ENCODE measurements at regions not wholly inside any gene's neighbourhood (a gene's known extent, or its start where the extent isn't known, plus 50 kb on each side); places are given as distances from the start of the nearest gene placed in this dataset.

GRCh38 chr6:87995461-87995860, 52.2 kb upstream of the SPACA1 start:
- no peak for DNase-seq (ENCODE audit: low read depth)

- no peak for DNase-seq (ENCODE audit: low read depth)
Observed at GRCh38 chr6:87993356-87993755, 54.3 kb upstream of the SPACA1 start.

- no peak for DNase-seq (ENCODE audit: low read depth)
Observed at GRCh38 chr6:87990871-87991270, 56.8 kb upstream of the SPACA1 start.

GRCh38 chr6:87982134-87982533, 65.5 kb upstream of the SPACA1 start:
- no peak for DNase-seq (ENCODE audit: low read depth)

GRCh38 chr6:87979737-87980136, 67.9 kb upstream of the SPACA1 start:
- DNase-seq (ENCODE audit: low read depth): no peak

- no peak for DNase-seq (ENCODE audit: low read depth)
Observed at GRCh38 chr6:87976616-87977015, 71.0 kb upstream of the SPACA1 start.

- no peak for DNase-seq (ENCODE audit: low read depth)
Observed at GRCh38 chr6:87975561-87975960, 72.1 kb upstream of the SPACA1 start.

- no peak for DNase-seq (ENCODE audit: low read depth)
Observed at GRCh38 chr6:87972279-87972678, 75.4 kb upstream of the SPACA1 start.

GRCh38 chr6:87971605-87972262, 75.9 kb upstream of the SPACA1 start:
- no peak for DNase-seq (ENCODE audit: low read depth)

- peak; percentile 13 for DNase-seq (ENCODE audit: low read depth)
Observed at GRCh38 chr6:87968435-87969278, 79.0 kb upstream of the SPACA1 start.

GRCh38 chr6:87965806-87966205, 81.8 kb upstream of the SPACA1 start:
- no peak for DNase-seq (ENCODE audit: low read depth)

- no peak for DNase-seq (ENCODE audit: low read depth)
Observed at GRCh38 chr6:87959083-87959482, 88.6 kb upstream of the SPACA1 start.

GRCh38 chr6:87951751-87952150, 95.9 kb upstream of the SPACA1 start:
- no peak for DNase-seq (ENCODE audit: low read depth)

- no peak for DNase-seq (ENCODE audit: low read depth)
Observed at GRCh38 chr6:87950614-87951013, 97.0 kb upstream of the SPACA1 start.

- DNase-seq (ENCODE audit: low read depth): no peak
Observed at GRCh38 chr6:87949194-87949593, 98.4 kb upstream of the SPACA1 start.

GRCh38 chr6:87946669-87947068, 101.0 kb upstream of the SPACA1 start:
- no peak for DNase-seq (ENCODE audit: low read depth)

- DNase-seq (ENCODE audit: low read depth): no peak
Observed at GRCh38 chr6:87945966-87946365, 101.7 kb upstream of the SPACA1 start.

GRCh38 chr6:87945181-87945580, 102.5 kb upstream of the SPACA1 start:
- DNase-seq (ENCODE audit: low read depth): no peak

- DNase-seq (ENCODE audit: low read depth): peak; percentile 69
Observed at GRCh38 chr6:87944541-87944954, 103.1 kb upstream of the SPACA1 start.

GRCh38 chr6:87943191-87943590, 104.5 kb upstream of the SPACA1 start:
- no peak for DNase-seq (ENCODE audit: low read depth)

GRCh38 chr6:87941556-87942358, 105.9 kb upstream of the SPACA1 start:
- DNase-seq (ENCODE audit: low read depth): no peak

- no peak for DNase-seq (ENCODE audit: low read depth)
Observed at GRCh38 chr6:87939776-87940175, 107.9 kb upstream of the SPACA1 start.
